ENCODE measurements at regions not wholly inside any gene's neighbourhood (a gene's known extent, or its start where the extent isn't known, plus 50 kb on each side); places are given as distances from the start of the nearest gene placed in this dataset.

DNA sequence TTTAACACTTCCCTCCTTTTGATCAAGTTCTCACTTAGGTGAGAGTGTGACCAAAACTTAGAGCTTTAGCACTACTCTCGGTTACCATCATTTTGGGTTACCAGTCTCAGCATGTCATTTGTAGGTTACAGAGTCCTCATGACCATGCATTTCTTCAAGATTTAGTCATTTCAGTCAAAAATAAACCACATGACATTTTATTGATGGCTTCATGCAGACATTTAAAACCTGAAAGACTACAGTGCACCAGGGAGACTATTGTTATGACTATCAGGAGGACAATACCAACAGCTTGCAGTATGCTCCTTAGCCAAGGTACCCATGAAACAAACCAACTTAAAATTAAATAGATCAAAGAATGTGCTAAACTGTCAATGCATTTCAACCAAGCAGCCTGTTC, 498.1 kb upstream of the FSTL5 start:
- DNase-seq (ENCODE audit: low read depth in 3 of 3, low spot score in 2 of 3): no peak

GRCh38 chr4:162659716-162660115, 495.9 kb upstream of the FSTL5 start:
- DNase-seq (ENCODE audit: low read depth in 3 of 3, low spot score in 2 of 3): no peak

DNA sequence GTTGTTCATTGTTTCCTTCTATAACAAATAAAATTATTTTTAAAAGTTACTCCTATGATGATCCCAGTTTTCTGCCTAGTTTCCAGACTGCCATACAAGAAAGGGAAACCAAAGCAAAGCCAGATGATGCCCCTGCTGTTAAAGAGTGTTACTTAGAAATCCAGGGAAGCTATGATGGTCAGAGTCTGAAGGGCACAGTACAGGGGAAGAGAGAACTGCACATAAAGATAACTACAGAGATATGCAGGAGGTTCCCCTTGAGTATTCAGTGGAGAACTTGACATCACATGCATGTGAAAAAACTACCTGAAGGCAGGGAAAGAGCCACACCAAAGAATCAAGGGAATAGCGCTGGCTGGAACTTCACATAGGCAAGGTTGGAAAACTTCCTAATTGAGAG, 494.2 kb upstream of the FSTL5 start:
- no peak for DNase-seq (ENCODE audit: low read depth in 3 of 3, low spot score in 2 of 3)

- no peak for DNase-seq (ENCODE audit: low read depth in 3 of 3, low spot score in 2 of 3)
These were observed 486.4 kb upstream of the FSTL5 start for GRCh38 chr4:162650166-162650565.

DNA sequence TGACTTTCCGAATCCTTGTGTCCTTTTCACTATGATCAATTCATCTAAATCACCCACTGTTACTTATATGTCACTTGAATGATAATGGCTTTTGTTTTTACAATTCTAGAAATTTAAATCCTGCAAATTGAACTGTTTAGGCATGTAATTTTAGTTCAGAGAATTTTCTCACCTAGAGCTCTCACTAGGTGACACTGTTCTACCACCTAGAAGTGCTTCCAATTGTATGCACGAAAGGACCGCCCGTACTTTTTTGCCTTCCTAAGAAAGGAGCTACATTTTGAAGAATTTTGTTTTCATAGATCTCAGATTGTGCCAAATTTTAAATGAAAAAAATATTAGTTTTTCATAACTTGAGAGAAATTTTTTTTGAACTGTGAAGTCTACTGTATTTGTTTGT, 481.6 kb upstream of the FSTL5 start:
- no peak for DNase-seq (ENCODE audit: low read depth in 3 of 3, low spot score in 2 of 3)

DNA sequence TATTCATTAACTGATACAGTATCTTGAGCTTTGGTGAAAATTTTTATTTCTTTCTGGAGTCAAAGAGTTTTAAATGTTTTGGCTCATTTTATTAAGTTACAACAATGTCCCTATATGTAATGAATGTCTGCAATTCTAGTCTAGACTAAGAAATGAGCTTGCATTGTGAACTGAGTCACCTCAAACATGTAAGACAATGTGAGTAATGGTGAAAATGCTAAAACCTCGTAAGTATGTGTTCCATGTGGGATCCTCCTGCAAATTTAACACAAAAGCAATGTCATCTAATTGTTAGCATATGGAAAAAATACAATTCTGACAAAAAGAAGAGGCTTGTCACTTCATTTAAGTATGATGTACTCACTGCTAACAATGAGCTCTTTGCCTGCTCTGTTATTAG, 480.5 kb upstream of the FSTL5 start:
- DNase-seq (ENCODE audit: low read depth in 3 of 3, low spot score in 2 of 3): no peak

- DNase-seq (ENCODE audit: low read depth in 3 of 3, low spot score in 2 of 3): no peak
These were observed 476.4 kb upstream of the FSTL5 start for GRCh38 chr4:162640152-162640551.

DNA sequence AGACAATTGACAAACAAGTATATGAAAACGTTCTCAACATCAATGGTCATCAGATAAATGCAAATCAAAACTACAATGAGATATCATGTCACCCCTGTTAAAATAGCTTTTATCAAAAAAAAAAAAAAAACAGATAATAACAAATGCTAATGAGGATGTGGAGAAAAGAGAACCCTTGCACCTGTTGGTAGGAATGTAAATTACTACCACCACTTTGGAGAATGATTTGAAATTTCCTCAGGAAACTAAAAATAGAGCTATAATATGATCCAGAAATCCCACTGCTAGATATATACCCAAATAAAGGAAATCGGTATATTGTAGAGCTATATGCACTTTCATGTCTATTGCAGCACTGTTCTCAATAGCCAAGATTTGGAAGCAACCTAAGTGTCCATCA, 470.6 kb upstream of the FSTL5 start:
- DNase-seq (ENCODE audit: low read depth in 3 of 3, low spot score in 2 of 3): no peak

DNA sequence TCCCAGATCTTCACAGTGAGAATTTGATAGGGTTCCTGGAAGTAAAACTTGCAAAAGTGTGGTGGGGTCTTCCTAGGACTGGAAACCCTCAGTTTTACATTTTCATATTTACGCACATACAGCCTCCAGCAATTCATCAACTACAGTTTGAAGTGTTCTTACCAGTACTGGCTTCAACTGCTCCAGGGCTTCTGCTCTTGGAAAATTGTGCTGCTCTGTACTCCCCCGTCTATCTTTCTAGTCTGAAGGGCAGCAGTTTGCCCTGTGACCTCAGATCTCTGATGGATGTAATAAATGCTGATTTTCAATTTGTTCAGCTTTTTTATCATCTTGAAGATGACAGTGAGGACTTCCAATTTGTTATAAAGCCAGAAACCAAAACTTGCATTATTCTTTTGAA, 458.9 kb upstream of the FSTL5 start:
- no peak for DNase-seq (ENCODE audit: low read depth in 3 of 3, low spot score in 2 of 3)

DNA sequence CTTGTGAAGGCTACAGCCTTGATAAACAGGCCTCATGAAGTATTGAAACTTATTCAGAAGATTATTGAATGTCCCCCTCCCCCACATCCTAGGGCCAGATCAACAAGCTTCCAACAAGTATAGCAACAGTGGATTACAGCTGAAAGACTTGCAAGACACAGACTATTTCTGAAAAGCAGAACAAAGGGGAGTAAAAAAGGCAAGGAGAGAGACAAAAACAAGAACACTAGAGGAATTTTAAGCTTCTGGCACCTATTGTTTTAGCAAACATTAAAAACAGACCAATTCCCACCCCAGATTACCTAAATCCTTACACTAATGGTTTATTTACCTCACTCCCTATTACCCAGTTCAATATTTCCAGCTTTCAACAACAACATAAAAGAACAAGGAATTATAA, 446.3 kb upstream of the FSTL5 start:
- DNase-seq (ENCODE audit: low read depth in 3 of 3, low spot score in 2 of 3): no peak

DNA sequence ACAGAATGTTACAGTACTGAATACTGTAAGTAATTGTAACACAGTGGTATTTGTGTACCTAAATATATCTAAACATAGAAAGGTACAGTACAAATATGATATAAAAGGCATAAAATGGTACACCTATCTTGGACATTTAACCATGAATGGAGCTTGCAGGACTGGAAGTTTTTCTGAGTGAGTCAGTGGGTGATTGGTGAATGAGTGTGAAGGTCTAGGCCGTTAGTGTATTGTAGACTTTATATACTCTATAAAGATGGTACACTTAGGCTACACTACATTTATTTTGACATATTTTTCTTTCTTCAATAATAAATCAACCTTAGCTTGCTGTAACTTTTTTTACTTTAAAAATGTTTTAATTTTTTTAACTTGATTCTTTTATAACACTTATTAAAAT, 422.5 kb upstream of the FSTL5 start:
- DNase-seq (ENCODE audit: low read depth in 3 of 3, low spot score in 2 of 3): no peak

DNA sequence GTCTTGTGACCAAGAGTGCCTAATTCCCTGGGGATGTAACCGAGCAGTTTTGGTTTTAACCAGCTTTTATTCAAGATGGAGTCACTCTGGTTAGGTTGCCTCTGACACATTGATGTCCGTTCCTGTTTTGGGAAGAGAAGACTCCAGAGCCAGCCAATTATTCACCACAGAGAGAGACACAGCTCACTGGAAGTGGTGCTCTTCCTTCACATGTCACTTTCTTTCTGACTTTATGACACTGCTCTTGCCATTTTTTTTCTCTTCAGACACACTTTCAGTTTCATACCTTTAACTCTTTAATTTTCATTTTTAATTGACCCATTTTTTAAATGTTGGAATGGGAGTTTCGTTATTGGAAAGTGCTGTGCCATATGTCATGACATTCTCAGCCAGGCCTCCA, 418.4 kb upstream of the FSTL5 start:
- no peak for DNase-seq (ENCODE audit: low read depth in 3 of 3, low spot score in 2 of 3)

GRCh38 chr4:162565730-162566129, 401.9 kb upstream of the FSTL5 start:
- DNase-seq (ENCODE audit: low read depth in 3 of 3, low spot score in 2 of 3): no peak

DNA sequence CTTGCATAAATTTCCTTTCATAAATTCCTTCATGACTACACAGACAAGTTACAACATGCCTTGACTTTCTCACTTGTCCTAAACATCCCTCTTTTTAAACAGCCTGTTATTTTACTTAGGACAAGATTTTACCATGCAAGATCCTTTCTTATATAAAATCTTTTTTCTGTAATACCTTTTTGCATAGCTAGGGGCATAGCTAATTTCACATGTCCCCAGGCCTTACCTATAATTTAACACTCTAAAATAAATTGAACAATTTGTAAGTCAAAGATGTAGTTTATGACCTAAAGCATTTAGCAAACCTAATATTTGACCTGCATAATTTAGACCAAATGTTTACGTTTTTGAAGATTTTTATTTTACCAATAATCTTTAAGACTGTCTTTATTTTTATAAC, 396.3 kb upstream of the FSTL5 start:
- no peak for DNase-seq (ENCODE audit: low read depth in 3 of 3, low spot score in 2 of 3)

DNA sequence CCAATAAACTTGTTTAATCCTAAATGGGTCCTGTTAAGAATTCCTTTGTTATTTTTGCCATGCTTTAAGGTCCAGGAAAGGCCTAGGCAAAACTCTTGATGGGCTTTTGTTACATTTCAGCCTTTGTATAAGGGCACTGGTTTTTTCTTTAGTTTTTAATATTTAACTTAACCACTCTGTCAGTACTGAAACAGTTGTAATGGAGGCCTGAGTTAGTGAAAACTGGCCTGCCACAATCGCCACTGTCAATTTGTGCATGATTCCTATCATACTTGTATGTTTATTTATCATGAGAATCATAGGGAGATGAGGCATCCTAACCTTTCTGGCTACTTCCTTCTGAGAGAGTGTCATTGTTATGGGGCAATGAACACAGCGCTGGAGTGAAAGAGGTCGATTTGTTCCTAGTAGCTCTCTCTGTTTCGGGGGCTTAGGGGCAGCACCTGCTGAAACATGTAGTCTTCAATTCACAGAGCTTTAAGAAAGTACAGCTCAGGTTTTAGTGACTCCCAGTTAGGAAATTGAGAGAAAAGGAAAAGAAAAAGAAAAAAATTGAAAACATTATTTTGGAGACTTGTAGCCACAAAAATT, 393.8 kb upstream of the FSTL5 start:
- DNase-seq (ENCODE audit: low read depth in 3 of 3, low spot score in 2 of 3): no peak

DNA sequence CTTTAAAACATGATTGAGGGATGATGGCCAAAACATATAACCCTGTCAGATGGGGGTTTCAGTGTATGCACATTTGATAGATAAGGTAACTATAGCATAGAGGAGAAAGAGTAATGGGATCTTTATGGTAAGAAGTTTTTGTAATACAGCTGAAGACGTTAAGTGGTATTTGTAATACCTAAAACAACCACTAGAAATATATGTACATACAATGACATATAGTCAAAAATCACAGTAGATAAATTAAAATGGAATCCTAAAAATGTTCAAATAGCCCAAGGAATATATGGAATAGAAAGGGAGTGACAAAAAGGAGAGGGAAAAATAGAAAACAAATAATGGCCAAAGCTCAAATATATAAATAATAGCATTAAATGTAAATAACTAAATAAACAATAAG, 371.3 kb upstream of the FSTL5 start:
- DNase-seq (ENCODE audit: low read depth in 3 of 3, low spot score in 2 of 3): no peak

GRCh38 chr4:162523171-162523570, 359.4 kb upstream of the FSTL5 start:
- no peak for DNase-seq (ENCODE audit: low read depth in 3 of 3, low spot score in 2 of 3)

GRCh38 chr4:162522724-162523123, 358.9 kb upstream of the FSTL5 start:
- no peak for DNase-seq (ENCODE audit: low read depth in 3 of 3, low spot score in 2 of 3)

- no peak for DNase-seq (ENCODE audit: low read depth in 3 of 3, low spot score in 2 of 3)
These were observed 347.1 kb upstream of the FSTL5 start for GRCh38 chr4:162510937-162511336.

DNA sequence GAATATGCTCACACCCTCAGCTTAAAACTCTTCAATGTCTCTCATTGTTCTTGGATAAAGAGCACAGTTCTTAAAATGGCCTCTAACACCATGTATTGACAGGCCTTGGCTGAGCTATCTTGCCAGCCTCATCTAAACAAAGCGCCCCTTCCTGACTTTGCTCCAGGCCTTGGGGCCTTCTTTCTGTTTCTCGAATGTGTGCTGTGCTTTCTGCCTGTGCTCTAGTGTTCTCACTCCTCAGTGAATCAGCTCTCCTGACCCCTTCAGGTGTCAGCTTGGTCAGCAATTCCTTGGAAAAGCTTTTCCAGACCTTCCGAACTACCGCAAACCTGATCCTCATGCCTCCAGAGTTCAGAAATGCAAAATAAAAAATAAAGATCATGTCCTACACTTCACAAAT, 346.3 kb upstream of the FSTL5 start:
- DNase-seq (ENCODE audit: low read depth in 3 of 3, low spot score in 2 of 3): no peak

- no peak for DNase-seq (ENCODE audit: low read depth in 3 of 3, low spot score in 2 of 3)
These were observed 345.5 kb upstream of the FSTL5 start for GRCh38 chr4:162509333-162509732.

DNA sequence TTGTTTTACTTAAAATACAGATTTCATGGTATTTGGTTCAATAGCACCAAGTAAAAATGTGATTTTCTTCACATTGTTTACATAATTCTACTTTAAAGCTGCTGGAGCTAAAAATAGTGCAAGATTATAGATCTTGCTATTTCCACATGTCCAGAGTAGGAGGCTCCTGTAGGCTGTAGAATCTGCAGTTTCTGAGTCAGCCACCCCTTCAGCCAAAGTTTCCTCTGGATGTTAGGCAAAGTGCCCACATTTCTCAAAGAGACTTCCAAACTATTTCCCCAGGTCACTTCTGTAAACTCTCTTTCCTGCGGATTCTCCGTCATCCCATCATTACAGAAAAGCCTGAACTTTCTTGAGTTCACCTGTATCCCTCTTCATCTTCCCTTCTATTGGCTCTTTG, 342.5 kb upstream of the FSTL5 start:
- no peak for DNase-seq (ENCODE audit: low read depth in 3 of 3, low spot score in 2 of 3)

DNA sequence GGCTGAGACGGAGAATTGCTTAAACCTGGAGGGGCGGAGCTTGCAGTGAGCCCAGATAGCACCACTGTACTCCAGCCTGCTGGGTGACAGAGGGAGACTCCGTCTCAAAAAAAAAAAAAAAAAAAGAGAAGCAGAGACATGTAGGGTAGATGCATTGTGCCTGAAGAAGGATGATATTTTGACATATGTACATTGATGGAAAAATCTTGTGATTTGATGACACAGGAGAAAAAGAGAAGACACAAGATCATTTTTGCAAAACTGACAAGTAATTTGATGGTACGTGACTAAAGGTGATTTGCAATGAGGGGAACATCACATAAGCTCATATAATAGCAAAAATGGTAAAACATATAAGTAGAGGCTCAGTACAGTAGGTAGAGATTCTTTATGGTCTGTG, 340.1 kb upstream of the FSTL5 start:
- no peak for DNase-seq (ENCODE audit: low read depth in 3 of 3, low spot score in 2 of 3)

DNA sequence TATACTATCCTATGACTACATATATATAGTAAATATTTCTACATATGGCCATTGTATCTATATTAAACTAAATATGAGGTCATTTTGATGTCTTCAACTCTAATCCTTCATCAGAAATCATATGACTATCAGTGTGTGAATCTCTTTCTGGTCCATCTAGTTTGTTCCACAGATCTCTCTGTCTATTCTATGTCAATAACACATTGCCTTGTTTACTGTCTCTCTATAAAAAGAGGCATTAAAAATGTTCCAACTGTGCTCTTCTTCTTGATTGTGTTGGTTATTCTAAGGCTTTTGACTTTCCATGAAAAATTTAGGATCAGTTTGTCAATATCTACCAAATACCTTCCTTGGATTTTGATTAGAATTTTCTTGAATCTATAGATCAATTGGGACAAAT, 338.3 kb upstream of the FSTL5 start:
- DNase-seq (ENCODE audit: low read depth in 3 of 3, low spot score in 2 of 3): no peak
